Large intestine (tissue), 3 donors: ENCODE measurements at regions not wholly inside any gene's neighbourhood (a gene's known extent, or its start where the extent isn't known, plus 50 kb on each side); places are given as distances from the start of the nearest gene placed in this dataset.

ENCODE experiments used
- DNase-seq, 2 donors: peaks; one replicate each; pipeline versions ENCODE4 v3.0.0 to v3.0.0-alpha.2; 2013
- H3K27ac ChIP-seq: one replicate; pipeline ENCODE4 v1.5.1; 2013; ENCODE audit warnings: low read length
- H3K27me3 ChIP-seq: 2 replicates; pipeline ENCODE4 v1.6.1; 2013; ENCODE audit warnings: low read length; ENCODE audit not compliant: control insufficient read depth, insufficient read depth
- H3K36me3 ChIP-seq: 2 replicates; pipeline ENCODE4 v1.6.1; 2013; ENCODE audit warnings: low read length; ENCODE audit not compliant: control insufficient read depth, insufficient read depth
- H3K4me1 ChIP-seq: one replicate; pipeline ENCODE4 v1.6.1; 2013; ENCODE audit warnings: low read length; ENCODE audit not compliant: control insufficient read depth, insufficient read depth
- H3K4me3 ChIP-seq: one replicate; pipeline ENCODE4 v1.5.1; 2013; ENCODE audit warnings: low read length
- H3K9me3 ChIP-seq: one replicate; pipeline ENCODE4 v1.6.1; 2013; ENCODE audit warnings: mild to moderate bottlenecking, low read depth, low read length, moderate library complexity; ENCODE audit not compliant: control insufficient read depth
- WGBS: methylation state at CpG from one replicate; pipeline ENCODE4 v1.1.5; 2013; ENCODE audit warnings: low lambda C conversion rate; ENCODE audit not compliant: insufficient coverage; 5-methylcytosine and 5-hydroxymethylcytosine counted together

- H3K4me1 ChIP-seq = no peaks in the 10 kb centered on the region
- H3K36me3 ChIP-seq = no peaks in the 10 kb centered on the region
- no peaks in the 10 kb centered on the region for H3K9me3 ChIP-seq
- no peak overlapping the region for H3K4me3 ChIP-seq
- WGBS = 83% methylated on average over 1 of the region's 3 CpGs
- DNase-seq = no peak
- H3K27me3 ChIP-seq = no peaks in the 10 kb centered on the region
- no peak overlapping the region for H3K27ac ChIP-seq
These were observed 173.9 kb upstream of the PLEKHA5 start for GRCh38 chr12:18955594-18955993.

GRCh38 chr12:18965203-18965602 is 164.3 kb upstream of the PLEKHA5 start:
- no peak for DNase-seq
- WGBS = no CpG with 5 or more reads among the region's 2 CpGs
- H3K27ac ChIP-seq = no peak overlapping the region
- no peaks in the 10 kb centered on the region for H3K9me3 ChIP-seq
- no peak overlapping the region for H3K4me3 ChIP-seq
- no peaks in the 10 kb centered on the region for H3K4me1 ChIP-seq
- no peaks in the 10 kb centered on the region for H3K27me3 ChIP-seq
- no peaks in the 10 kb centered on the region for H3K36me3 ChIP-seq

GRCh38 chr12:18966954-18967353 is 162.6 kb upstream of the PLEKHA5 start:
- Histone ChIP-seq H3K4me1 (no peaks in the 10 kb centered on the region), H3K4me3 (no peak overlapping the region), H3K36me3 (no peaks in the 10 kb centered on the region), H3K27ac (no peak overlapping the region), H3K9me3 (no peaks in the 10 kb centered on the region), H3K27me3 (no peaks in the 10 kb centered on the region)
- no peak for DNase-seq
- WGBS = no CpG with 5 or more reads among the region's 3 CpGs

- 100% methylated on average over 1 of the region's 3 CpGs for WGBS
- Histone ChIP-seq H3K4me1 (no peaks in the 10 kb centered on the region), H3K27me3 (no peaks in the 10 kb centered on the region), H3K36me3 (no peaks in the 10 kb centered on the region), H3K4me3 (no peak overlapping the region), H3K9me3 (no peaks in the 10 kb centered on the region), H3K27ac (no peak overlapping the region)
- no peak for DNase-seq
These were observed 161.7 kb upstream of the PLEKHA5 start for GRCh38 chr12:18967814-18968213.

- DNase-seq = no peak
- Histone ChIP-seq H3K9me3 (no peaks in the 10 kb centered on the region), H3K36me3 (no peaks in the 10 kb centered on the region), H3K4me1 (no peaks in the 10 kb centered on the region), H3K4me3 (no peak overlapping the region), H3K27ac (no peak overlapping the region), H3K27me3 (no peaks in the 10 kb centered on the region)
- WGBS = no CpG with 5 or more reads among the region's 5 CpGs
These were observed 160.0 kb upstream of the PLEKHA5 start for GRCh38 chr12:18969512-18969911.

GRCh38 chr12:18970603-18971002 is 158.9 kb upstream of the PLEKHA5 start:
- 100% methylated on average over 1 of the region's 6 CpGs for WGBS
- Histone ChIP-seq H3K27me3 (no peaks in the 10 kb centered on the region), H3K9me3 (peaks cover 2% of the 10 kb centered on the region), H3K4me1 (no peaks in the 10 kb centered on the region), H3K27ac (no peak overlapping the region), H3K4me3 (no peak overlapping the region), H3K36me3 (no peaks in the 10 kb centered on the region)
- no peak for DNase-seq

GRCh38 chr12:18971932-18972331 is 157.6 kb upstream of the PLEKHA5 start:
- WGBS = 100% methylated on average over 1 of the region's 3 CpGs
- DNase-seq = no peak
- Histone ChIP-seq H3K27me3 (no peaks in the 10 kb centered on the region), H3K4me1 (no peaks in the 10 kb centered on the region), H3K36me3 (no peaks in the 10 kb centered on the region), H3K27ac (no peak overlapping the region), H3K4me3 (no peak overlapping the region), H3K9me3 (peaks cover 10% of the 10 kb centered on the region)

- Histone ChIP-seq H3K9me3 (peaks cover 20% of the 10 kb centered on the region), H3K36me3 (no peaks in the 10 kb centered on the region), H3K4me3 (no peak overlapping the region), H3K27me3 (no peaks in the 10 kb centered on the region), H3K27ac (no peak overlapping the region), H3K4me1 (no peaks in the 10 kb centered on the region)
- peak; percentile 12 to 65 for DNase-seq
- 58% methylated on average over 2 of the region's 3 CpGs for WGBS
These were observed 153.6 kb upstream of the PLEKHA5 start for GRCh38 chr12:18975933-18976332.

GRCh38 chr12:18979401-18980126 is 150.0 kb upstream of the PLEKHA5 start:
- Histone ChIP-seq H3K27ac (no peak overlapping the region), H3K27me3 (no peaks in the 10 kb centered on the region), H3K4me3 (no peak overlapping the region), H3K4me1 (no peaks in the 10 kb centered on the region), H3K9me3 (peaks cover 20% of the 10 kb centered on the region), H3K36me3 (no peaks in the 10 kb centered on the region)
- WGBS = 66% methylated on average over 4 of the region's 5 CpGs
- no peak for DNase-seq

- no peak for DNase-seq
- H3K4me1 ChIP-seq = no peaks in the 10 kb centered on the region
- no peaks in the 10 kb centered on the region for H3K36me3 ChIP-seq
- peaks cover 10% of the 10 kb centered on the region for H3K9me3 ChIP-seq
- no peak overlapping the region for H3K4me3 ChIP-seq
- no peak overlapping the region for H3K27ac ChIP-seq
- no peaks in the 10 kb centered on the region for H3K27me3 ChIP-seq
These were observed 147.8 kb upstream of the PLEKHA5 start for GRCh38 chr12:18981732-18982131.

GRCh38 chr12:18982226-18982949 is 147.1 kb upstream of the PLEKHA5 start:
- H3K27me3 ChIP-seq = no peaks in the 10 kb centered on the region
- no peak overlapping the region for H3K27ac ChIP-seq
- H3K36me3 ChIP-seq = no peaks in the 10 kb centered on the region
- H3K9me3 ChIP-seq = peaks cover 10% of the 10 kb centered on the region
- no peak overlapping the region for H3K4me3 ChIP-seq
- H3K4me1 ChIP-seq = no peaks in the 10 kb centered on the region
- no CpG with 5 or more reads among the region's 9 CpGs for WGBS
- no peak for DNase-seq
